IPS-NIHi7 (cell line): ENCODE measurements at regions not wholly inside any gene's neighbourhood (a gene's known extent, or its start where the extent isn't known, plus 50 kb on each side); places are given as distances from the start of the nearest gene placed in this dataset.
A peak's percentile ranks its signal among the peaks of the same experiment; 100 is the strongest.
"Not testable (repeated sequence)": the region's sequence is repeated elsewhere in the genome, so short reads cannot be mapped to it uniquely, and the experiment has no call there.

Experiments used
- DNase-seq: peaks from one replicate; pipeline ENCODE4 v3.0.0; 2012; ENCODE audit warnings: mixed read lengths; ENCODE audit errors: extremely low spot score

DNA sequence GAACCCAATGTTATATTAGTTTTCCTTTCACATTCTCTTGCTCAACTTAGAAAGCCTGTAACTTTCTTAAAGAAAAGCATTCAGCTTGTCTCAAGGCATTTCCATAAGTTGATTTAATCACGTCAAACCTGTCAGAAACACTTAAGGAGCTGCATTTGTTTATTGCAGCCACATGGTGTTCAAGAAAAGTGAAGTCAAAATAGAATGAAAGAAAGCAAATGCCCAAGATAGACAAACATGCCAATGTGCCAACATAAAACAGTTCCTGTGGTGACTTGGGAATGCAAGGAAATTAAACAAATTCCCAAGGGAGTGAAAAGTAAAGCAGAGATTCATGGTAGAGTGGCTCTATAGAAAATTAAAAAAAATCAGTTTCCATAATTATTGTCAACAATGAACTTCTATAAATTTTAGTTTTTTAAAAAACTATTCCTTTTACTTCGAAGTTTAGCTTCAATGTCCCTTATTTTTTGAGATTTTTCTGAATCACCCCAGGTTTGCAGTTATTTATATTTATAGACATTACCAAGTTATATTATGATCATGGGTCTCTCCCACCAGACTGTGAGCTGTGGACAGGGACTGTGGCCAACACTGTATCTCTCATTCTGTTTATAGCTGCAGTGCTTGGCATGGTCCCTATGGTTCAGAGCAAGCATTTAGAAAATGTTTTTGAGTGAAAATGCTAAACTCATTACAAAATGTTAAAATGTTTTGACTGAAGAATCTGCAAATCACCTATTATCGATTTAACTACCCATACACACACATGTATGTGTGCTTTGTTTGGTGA lies 887.4 kb downstream of the REEP3 start:
- no peak for DNase-seq

DNA sequence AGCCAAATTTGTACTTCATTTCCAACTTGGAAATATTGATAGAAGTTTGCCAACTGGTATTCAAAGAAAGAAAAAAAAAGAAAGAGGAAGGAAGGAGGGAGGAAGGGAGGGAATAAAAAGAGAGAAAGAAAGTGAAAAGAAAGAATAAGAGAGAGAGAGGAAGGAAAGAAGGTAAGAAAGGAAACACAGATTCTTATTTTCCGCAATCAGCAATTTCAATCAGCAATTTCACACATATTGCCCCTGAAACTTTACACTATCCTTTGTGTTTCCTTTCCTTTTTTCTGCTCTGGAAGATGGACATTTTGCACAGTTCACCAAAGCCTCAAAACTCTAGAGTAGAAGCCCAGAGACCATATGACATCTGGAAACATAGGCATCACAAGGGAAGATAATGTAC lies 888.1 kb downstream of the REEP3 start:
- no peak for DNase-seq

DNA sequence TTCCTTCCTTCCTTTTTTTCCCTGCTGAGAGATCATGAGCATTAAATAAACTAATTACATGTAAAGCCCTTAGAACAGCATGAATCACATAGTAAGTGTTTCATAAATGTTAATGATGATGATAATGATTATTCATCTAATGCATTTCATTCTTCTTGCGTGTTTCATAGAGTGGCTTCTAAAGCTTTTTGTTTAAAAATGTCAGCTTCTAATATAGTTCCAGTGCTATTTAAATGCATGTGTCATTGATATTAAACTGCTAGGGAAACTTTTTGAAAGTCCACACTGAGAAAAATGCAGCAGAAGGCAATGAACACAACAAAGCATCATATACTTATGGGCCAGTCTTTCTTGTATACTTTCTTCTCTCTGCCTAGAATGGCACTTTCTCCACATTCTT lies 894.8 kb downstream of the REEP3 start:
- no peak for DNase-seq

DNA sequence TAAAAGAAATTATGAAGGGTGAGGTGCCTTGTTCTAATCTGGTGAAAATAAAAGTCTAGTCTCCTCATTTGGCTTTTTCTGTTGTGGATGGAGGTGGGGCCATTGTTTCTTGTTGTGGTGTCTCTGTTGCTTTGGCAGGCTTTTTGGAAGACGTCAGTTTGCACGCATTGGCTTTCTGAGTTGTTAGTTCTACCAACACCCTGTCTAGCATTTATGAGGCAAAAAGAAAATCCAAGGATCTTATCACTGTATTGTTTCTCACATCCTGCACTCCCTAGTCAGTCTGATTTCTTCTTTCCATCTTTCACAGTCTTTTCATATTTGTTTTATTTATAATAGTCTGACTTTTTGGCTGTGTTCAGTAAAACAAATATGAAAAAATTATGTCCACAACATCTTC lies 898.3 kb downstream of the REEP3 start:
- DNase-seq: no peak

DNA sequence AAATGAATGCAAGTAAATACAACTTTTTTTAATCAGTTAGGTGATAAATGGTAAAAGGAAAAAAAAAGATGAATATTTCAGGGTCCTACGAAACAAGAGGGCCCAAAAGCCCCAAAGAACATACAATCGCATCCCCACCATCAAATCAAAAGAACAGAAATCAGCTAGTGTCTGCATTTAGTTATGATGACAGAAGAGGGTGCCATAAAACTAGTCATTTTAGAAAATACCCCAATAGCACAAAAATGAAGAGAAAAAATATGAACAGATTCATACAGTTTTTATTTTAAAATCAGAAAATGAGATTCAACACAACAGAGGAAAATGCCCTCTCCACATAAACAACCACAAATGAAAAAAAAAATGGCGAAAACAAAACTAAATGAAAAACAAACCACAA lies 905.5 kb downstream of the REEP3 start:
- DNase-seq: no peak

DNA sequence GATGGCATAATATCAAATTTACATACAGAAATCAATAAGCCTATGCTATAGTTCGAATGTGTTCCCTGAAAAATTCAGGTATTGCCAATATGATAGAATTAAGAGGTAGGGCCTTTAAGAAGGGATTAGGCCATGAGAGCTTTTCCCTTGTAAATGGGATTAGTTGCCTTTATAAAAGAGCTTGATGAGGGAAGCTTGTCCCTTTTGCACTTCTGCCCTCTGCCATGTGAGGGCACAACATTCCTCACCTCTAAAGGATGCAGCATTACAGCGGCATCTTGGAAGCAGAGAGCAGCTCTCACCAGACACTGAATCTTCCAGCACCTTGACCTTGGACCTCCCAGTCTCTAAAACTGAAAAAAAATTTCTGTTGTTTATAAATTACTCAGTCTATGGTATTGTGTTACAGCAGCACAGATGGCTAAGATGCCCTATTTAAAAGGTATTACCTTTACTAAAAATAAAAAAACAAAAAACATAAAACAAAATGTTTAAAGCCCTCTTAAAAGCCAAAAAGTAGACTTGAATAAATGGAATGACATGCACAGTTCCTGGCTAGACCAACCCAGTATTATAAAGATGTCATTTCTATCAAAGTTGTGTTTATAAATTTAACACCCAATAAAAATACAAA lies 909.6 kb downstream of the REEP3 start:
- peak; percentile 41 for DNase-seq

DNA sequence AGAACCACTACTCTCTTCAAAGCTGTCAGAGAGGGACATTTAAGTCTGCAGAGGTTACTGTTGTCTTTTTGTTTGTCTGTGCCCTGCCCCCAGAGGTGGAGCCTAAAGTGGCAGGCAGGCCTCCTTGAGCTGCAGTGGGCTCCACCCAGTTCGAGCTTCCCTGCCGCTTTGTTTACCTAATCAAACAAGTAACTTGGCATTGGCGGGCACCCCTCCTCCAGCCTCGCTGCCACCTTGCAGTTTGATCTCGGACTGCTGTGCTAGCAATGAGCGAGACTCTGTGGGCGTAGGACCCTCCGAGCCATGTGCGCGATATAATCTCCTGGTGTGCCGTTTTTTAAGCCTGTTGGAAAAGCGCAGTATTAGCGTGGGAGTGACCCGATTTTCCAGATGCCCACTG lies 920.7 kb downstream of the REEP3 start:
- not testable (repeated sequence) for DNase-seq

DNA sequence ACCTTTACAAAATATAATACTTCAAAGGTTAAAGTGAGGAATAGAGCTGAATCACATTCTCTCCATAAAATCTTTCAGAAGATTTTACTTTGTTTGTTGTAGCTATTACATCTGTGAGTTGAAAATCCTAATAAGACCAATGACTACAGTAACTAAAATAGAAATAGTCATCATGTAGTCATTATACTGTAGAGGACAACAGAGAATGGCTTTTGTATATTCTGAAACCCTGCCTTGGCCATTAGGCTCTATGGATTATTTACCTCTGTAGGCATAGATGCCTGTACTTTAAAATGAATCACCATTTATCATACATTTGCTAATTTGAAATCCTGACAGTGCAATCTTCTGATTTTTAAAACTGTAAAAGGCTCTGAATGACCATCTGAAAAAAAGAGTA lies 923.0 kb downstream of the REEP3 start:
- no peak for DNase-seq

DNA sequence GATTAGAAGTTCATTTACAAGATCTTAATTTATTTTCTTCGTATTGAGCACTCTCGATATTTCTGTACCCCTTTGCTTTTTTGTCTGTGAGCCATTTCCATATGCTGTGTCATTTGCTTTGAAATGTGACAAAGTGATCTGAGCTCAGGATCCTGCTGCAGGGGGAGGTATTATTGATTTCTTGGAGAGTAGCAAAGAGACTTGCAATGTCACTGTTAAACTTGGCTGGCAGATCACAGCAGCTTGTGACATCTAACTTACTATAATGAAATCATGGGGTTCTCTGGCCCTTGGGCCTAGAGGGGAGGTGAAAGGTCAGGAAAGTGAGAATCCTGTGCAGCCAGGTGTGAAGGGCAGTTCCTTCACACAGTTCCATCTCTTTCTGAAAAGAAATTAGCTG lies 923.4 kb downstream of the REEP3 start:
- DNase-seq: no peak

DNA sequence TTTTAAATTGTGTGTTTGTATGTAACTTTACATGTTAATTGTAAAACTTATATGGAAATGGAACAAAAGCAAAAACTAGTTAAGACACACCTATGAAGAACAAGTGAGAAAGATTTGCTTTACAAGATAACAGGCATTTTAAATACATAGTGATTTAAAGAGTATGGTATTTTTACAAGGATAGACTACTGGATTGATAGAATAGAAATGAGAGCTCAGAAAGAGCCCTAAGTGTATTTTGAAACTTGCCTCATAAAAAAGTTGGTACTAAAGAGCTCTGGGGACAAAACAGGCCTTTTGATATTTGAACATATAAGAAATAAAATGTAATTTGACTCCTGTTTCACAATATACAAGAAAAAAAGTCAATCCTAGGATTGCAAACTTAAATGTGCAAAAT lies 928.4 kb downstream of the REEP3 start:
- DNase-seq: no peak

DNA sequence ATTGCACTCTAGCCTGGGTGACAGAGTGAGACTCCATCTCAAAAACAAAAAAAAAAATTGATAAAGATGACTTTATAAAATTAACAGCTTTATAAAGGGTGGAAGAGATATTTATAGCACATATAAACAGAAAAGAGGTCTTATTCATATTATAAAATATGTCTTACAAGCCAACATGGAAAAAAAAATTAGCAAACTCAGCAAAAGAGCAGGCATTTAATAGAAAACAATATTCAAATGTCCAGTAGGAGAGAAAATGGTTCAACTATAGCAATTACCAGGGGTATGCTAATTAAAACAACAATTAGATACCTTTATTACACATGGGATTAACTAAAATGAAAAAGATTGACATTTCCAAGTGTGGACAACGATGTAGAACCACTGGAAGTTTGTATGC lies 929.1 kb downstream of the REEP3 start:
- no peak for DNase-seq

DNA sequence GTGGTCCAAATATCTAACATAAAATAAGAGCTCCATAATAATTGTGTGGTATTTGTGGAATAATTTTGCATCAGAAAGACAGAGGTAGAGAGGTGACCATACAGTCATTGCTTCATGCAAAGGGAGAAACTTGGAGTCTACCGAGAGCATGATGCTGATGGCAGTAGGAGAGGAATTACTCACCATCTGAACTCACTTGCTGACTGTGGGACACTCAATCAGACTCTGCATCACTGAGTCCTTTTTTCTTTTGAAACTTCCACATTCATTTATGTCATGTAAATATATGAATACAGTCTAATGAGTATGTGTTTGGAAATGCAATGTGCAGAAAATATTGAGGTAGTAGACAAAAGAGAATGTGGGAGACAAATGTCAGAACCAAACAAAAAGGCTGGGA lies 933.8 kb downstream of the REEP3 start:
- DNase-seq: no peak

DNA sequence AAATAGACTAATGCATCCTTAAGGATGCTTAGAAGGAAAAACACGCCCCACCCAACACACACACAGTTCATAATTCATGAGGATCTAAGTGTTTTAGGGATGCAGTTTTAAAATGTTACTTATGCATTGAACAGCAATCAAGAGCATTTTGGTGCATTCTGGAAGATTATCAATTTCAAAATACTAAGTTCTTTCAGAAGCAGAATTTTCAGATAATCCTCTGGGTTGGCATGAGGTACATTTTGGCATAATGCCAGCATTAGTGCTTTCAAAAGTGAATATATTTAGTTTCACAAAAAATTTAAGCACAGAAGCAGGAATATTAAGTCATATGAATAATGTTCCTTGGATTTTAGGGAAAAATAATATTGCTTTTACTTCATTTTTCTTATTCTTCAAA lies 937.1 kb downstream of the REEP3 start:
- no peak for DNase-seq

DNA sequence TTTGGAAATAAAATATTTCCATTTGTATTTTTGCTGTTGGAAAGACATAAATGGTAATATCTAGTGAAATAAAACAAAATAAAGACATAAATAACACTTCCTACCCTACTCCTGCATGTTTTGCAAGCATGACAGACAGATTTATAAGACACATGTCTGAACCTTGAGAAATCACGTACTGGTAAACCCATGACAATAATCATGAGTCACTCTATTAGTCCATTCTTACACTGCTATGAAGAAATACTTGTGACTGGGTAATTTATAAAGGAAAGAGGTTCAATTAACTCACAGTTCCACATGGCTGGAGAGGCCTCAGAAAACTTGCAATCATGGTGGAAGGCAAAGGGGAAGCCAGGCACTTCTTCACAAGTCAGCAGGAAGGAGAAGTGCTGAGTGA lies 942.2 kb downstream of the REEP3 start:
- no peak for DNase-seq

DNA sequence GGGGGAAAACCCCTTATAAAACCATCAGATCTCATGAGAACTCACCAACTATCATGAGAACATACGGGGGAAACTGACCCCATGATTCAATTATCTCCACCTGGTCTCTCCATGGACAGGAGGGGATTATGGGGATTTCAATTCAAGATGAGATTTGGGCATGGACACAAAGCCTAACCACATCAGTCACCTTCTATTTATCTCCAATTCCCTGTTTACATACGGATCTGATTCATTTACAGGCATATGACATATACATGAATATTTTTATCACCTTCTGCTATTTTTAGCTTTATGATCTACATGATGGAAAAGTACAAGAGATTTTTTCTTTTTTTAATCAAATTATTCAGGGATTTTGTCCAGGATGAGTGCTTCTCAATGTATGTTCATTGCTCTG lies 944.5 kb downstream of the REEP3 start:
- no peak for DNase-seq

DNA sequence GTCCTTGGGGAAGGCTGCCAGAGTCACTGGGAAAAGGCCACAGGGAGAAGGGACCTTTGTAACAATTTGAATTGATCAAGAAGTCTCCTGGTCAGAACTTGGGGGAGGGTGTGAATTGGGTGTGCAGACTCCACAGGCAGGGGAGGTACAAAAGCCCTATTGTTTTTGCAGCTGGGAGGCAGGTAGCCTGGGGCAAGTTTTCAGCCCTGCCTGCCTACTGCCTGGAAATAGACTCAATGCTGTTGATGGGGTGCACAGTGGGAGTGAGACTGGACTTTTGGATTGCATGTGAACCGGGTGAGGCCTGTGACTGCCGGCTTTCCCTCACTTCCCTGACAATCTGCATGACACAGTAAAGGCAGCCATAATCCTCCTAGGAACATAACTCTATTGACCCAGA lies 947.0 kb downstream of the REEP3 start:
- no peak for DNase-seq

DNA sequence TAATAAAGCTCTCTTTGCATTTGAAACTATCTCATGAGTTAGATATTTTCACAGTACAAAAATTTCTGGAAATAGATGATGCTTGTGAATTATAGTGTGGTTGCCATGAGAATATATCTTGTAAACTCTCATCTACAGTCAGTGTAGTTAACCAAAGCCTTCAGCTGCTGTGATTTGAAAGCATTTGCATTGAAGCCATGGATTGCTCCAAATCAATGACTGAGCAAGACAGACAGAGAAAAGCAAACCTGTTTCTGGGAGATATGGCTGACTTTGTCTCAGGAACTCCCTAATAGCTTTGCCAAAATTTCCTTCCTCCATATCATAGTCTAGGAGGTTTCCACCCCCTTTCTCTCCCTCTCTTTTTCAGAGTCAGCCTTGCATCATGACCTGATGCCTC lies 955.3 kb downstream of the REEP3 start:
- no peak for DNase-seq

DNA sequence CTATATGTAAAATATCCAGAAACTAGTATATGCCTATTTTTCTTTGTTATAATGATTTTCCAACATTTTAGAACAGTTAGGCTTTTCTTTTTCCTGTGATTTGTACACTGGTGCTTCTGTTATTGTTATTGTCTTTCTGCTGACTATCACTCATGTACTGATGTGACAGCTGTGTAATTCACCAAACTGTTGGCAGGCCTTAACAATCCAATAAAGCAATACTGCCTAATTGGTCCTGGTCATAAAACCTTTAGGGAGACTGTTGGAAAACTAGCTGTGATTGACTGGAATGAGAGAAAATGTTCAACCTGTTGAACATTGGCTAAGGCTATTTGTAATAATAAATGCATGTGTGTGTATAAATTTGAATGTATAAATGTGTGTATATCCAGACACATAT lies 956.6 kb downstream of the REEP3 start:
- no peak for DNase-seq

DNA sequence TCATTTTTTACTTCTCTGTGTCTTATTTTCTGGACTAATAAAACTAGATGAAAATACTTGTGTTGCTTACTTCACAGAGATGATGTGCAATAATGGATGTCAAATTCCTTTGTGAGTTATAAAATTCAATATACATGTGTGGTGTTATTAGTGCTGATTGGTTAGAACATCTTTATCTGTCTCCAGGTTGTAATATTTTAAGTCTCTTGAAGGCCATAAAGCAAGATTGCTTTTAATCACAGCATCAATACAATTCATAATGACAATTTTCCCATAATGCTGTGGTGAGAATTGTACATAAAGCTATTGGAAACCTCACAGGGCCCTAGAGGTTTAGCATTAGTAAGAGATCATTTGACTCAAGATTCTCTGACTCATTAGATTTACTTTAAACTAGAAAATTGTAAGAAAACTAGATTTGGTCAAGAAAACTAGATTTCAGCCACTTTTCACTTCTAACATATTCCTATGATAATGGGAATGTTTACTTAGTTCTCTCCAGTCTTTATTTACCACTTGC lies 963.7 kb downstream of the REEP3 start:
- no peak for DNase-seq

DNA sequence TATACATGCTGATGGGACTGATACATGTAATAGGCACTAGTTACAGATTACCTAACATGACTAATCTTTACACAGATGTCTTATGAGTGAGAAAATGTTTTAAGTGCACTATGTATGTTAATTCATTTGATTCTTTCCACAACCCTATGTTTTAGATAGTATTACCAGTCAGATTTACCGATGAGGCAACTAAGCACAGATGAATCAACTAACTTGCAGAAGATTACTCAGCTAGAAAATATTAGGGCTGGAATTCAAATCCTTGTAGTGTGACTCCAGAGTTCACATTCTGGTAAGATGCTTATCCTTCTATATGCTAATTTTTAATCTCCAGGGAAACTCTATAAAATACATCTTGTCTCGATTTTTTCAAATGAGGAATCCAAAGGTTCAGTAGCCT lies 964.9 kb downstream of the REEP3 start:
- DNase-seq: no peak

DNA sequence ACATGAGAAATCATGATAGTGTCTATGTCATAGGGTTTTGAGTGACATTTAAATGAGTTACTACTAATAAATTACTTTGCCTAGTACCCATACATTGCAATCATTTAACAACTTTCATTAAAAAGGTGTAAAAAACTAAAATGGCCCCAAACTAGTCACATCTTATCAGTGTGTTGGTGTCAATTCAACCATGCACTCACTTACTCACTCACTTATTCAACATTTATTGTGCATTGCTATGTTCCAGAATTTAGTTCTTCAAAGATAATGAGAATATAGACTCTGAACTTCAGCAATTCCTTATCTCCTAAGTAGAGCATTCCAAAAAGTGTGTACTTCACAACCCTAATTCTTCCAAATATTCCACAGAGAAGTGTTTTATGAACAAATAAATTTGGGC lies 965.7 kb downstream of the REEP3 start:
- DNase-seq: no peak

DNA sequence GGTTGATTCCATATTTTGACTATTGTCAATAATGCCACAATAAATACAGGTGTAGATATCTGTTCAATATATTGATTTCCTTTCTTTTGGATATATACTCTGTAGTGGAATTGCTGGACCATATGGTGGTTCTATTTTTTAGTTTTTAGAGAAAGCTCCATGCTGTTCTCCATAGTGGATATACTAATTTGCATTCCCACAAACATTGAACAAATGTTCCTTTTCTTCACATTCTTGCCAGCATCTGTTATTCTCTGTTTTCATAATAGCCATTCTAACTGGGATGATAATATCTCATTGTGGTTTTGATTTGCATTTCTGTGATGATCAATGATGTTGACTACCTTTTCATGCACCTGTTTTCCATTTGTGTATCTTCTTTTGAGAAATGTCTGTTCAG lies 973.7 kb downstream of the REEP3 start:
- no peak for DNase-seq

DNA sequence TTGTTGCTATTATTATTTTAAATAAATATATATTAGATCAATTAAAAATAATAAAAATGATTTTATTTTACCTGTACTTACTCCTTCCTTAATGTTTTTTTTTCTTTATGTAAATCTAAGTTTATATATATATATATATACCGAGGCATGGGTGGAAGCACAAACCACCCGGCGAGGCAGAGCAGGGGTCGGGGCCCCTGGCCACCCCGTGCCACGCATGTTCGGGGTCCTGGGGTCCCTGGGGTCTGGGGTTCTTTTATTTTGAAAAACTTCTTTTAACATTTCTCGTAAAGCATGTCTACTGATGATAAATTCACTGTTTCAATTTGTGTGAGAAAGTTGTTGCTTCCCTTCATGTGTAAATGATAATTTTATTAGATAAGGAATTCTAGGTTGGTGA lies 976.1 kb downstream of the REEP3 start:
- no peak for DNase-seq

DNA sequence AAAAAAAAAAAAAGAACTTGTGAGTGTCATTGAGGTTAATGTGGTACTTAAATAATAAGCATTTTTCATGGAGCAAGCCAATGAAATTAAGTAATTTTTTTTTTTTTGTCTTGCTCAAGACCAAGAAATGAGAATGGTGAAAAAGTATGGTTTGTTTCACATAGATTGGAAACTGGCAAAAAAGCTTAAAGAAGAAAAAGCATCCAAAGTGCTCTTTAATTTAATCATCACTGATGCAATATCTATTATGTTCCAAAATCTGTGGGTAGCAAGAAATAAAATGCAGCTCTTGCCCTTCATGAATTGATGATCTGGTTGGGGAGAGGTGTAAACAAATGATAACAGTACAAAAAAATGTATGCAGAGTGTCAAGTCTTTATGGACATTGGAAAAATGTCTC lies 980.6 kb downstream of the REEP3 start:
- DNase-seq: no peak
